HepG2 (cell line): ENCODE measurements at regions not wholly inside any gene's neighbourhood (a gene's known extent, or its start where the extent isn't known, plus 50 kb on each side); places are given as distances from the start of the nearest gene placed in this dataset.

Experiments
- ATAC-seq: fragments of 200-7000 bp; cut with Tn5 transposase; 3 replicates; pipeline ENCODE4 v1.9.1; 2020; ENCODE audit warnings: mild to moderate bottlenecking, moderate library complexity
- BruUV-seq: library from RNA; stranded (reverse); fragments of 400-500 nt; replicated peaks from 2 replicates; lab custom pipeline; 2021; lab: Mats Ljungman, UMichigan
- CTCF ChIA-PET: fragments of 300-600 bp; formaldehyde crosslinking; extraction: SDS; loops from one replicate; lab custom pipeline; 2021; ENCODE audit warnings: low total read pairs, inconsistent platforms, low intra/inter-chr PET ratio; lab: Yijun Ruan, JAX
- POLR2A ChIA-PET: fragments of 350-600 bp; sonication (Branson Sonifier 250); formaldehyde crosslinking; loops from one replicate; lab custom pipeline; 2020; ENCODE audit warnings: antibody characterized with exemption, inconsistent platforms; lab: Yijun Ruan, JAX
- DNase-seq: peaks from one replicate; pipeline ENCODE4 v3.0.0-alpha.2; 2015; ENCODE audit warnings: low spot score
- FAIRE-seq: peaks from 3 replicates; lab custom pipeline; 2011; peaks lifted over from hg19 to GRCh38; lab: Jason Lieb, UNC
- H2AFZ ChIP-seq: one replicate; pipeline ENCODE4 v1.6.1; 2011; ENCODE audit warnings: low read length, inconsistent platforms
- H3K27ac ChIP-seq: fragments of 300-600 bp; 3 replicates; pipeline ENCODE4 v1.8.0; 2011; ENCODE audit warnings: mixed run types, mild to moderate bottlenecking, mixed read lengths, low read length, inconsistent platforms; ENCODE audit not compliant: insufficient read depth; ENCODE audit errors: extremely low read length
- H3K27me3 ChIP-seq, 2 experiments: fragments of 200-600 bp in 1 of 2; 2 replicates in 1 of 2; 3 replicates in 1 of 2; pipeline versions ENCODE4 v1.6.0 to v1.8.0; 2011; ENCODE audit warnings: low read length in 2 of 2, mild to moderate bottlenecking in 2 of 2, moderate library complexity in 2 of 2, inconsistent platforms in 1 of 2; ENCODE audit not compliant: insufficient read depth in 2 of 2, control insufficient read depth in 1 of 2
- H3K36me3 ChIP-seq, 2 experiments: fragments of 200-600 bp in 1 of 2; replicated peaks in 1 of 2; 2 replicates in 1 of 2; 3 replicates in 1 of 2; pipeline versions ENCODE4 v1.5.1 to v1.8.0; 2011; ENCODE audit warnings: low read length in 2 of 2, inconsistent platforms in 1 of 2; ENCODE audit not compliant: insufficient read depth in 2 of 2, control insufficient read depth in 1 of 2
- H3K4me1 ChIP-seq: 2 replicates; pipeline ENCODE4 v1.5.1; 2012; ENCODE audit warnings: low read length, inconsistent platforms; ENCODE audit not compliant: insufficient read depth
- H3K4me2 ChIP-seq: 2 replicates; pipeline ENCODE4 v1.6.0; 2011; ENCODE audit warnings: low read depth, low read length, inconsistent platforms
- H3K4me3 ChIP-seq, 3 experiments: fragments of 200-600 bp in 1 of 3; sonication (generic), shearing (Covaris generic) in 1 of 3; replicated peaks in 1 of 3; 2 replicates each; pipeline ENCODE4 v1.5.1; 2011 to 2016; ENCODE audit warnings: low read length in 3 of 3, inconsistent platforms in 2 of 3, low read depth in 2 of 3, mild to moderate bottlenecking in 2 of 3, control low read depth in 1 of 3, mixed read lengths in 1 of 3; ENCODE audit not compliant: insufficient read depth in 1 of 3
- H3K79me2 ChIP-seq: one replicate; pipeline ENCODE4 v1.6.1; 2011; ENCODE audit warnings: low read length, inconsistent platforms; ENCODE audit not compliant: insufficient read depth
- H3K9ac ChIP-seq: 2 replicates; pipeline ENCODE4 v1.6.0; 2011; ENCODE audit warnings: mild to moderate bottlenecking, low read depth, low read length, inconsistent platforms; ENCODE audit not compliant: insufficient read depth
- H3K9me3 ChIP-seq: 2 replicates; pipeline ENCODE4 v1.5.1; 2012; ENCODE audit warnings: mild to moderate bottlenecking, low read length
- H4K20me1 ChIP-seq: 2 replicates; pipeline ENCODE4 v1.6.0; 2011; ENCODE audit warnings: inconsistent platforms, mild to moderate bottlenecking, low read length, moderate library complexity; ENCODE audit not compliant: insufficient read depth
- HMGA1 ChIP-seq: sonication (generic); formaldehyde crosslinking; conservative IDR thresholded peaks from 2 replicates; pipeline ENCODE4 v1.4.0; 2020; ENCODE audit warnings: missing genetic modification reagents
- JUNB ChIP-seq: sonication (generic); formaldehyde crosslinking; IDR thresholded peaks from 2 replicates; pipeline ENCODE4 v1.8.0; 2022; ENCODE audit warnings: missing genetic modification reagents, mild to moderate bottlenecking, borderline replicate concordance
- KAT2B ChIP-seq: fragments of 150-350 bp; IDR thresholded peaks from 2 replicates; pipeline ENCODE4 v1.6.1; 2014; ENCODE audit warnings: low read depth, low read length, borderline replicate concordance
- MLLT10 ChIP-seq: sonication (generic); formaldehyde crosslinking; IDR thresholded peaks from 2 replicates; pipeline ENCODE4 v1.4.0; 2020; ENCODE audit warnings: missing genetic modification reagents
- RAD51 ChIP-seq: fragments of 450-650 bp; IDR thresholded peaks from 2 replicates; pipeline ENCODE4 v1.6.1; 2016; ENCODE audit warnings: borderline replicate concordance
- RNF2 ChIP-seq: fragments of 450-650 bp; conservative IDR thresholded peaks from 2 replicates; pipeline ENCODE4 v1.6.1; 2016; ENCODE audit warnings: low read depth
- SIN3B ChIP-seq: fragments of 150-350 bp; IDR thresholded peaks from 2 replicates; pipeline ENCODE4 v1.6.1; 2014; ENCODE audit warnings: low read length
- ZBTB20 ChIP-seq: sonication (generic); formaldehyde crosslinking; IDR thresholded peaks from 2 replicates; pipeline ENCODE4 v1.8.1; 2023; ENCODE audit warnings: missing genetic modification reagents, low read depth, mild to moderate bottlenecking, borderline replicate concordance
- ZEB1 ChIP-seq: IDR thresholded peaks from 2 replicates; pipeline ENCODE4 v1.6.1; 2012; ENCODE audit warnings: mild to moderate bottlenecking, low read depth, inconsistent platforms; ENCODE audit not compliant: insufficient replicate concordance
- ZNF235 ChIP-seq: sonication (generic); formaldehyde crosslinking; IDR thresholded peaks from 2 replicates; pipeline ENCODE4 v1.8.1; 2023; ENCODE audit warnings: mild to moderate bottlenecking, missing genetic modification reagents, borderline replicate concordance
- ZNF557 ChIP-seq: sonication (generic); formaldehyde crosslinking; IDR thresholded peaks from 2 replicates; pipeline ENCODE4 v1.4.0; 2020; ENCODE audit warnings: missing genetic modification reagents
- ZNF562 ChIP-seq: sonication (generic); formaldehyde crosslinking; IDR thresholded peaks from 2 replicates; pipeline ENCODE4 v1.8.0; 2022; ENCODE audit warnings: missing genetic modification reagents, borderline replicate concordance
- WGBS: methylation state at CpG from one replicate; pipeline ENCODE4 v1.1.6; 2017; ENCODE audit warnings: low lambda C conversion rate; 5-methylcytosine and 5-hydroxymethylcytosine counted together
- in situ Hi-C: cut with HindIII; loops from 2 replicates; pipeline ENCODE4 v1.10.0; 2017; ENCODE audit warnings: low pct_unique_long_range_greater_than_20kb; ENCODE audit not compliant: extremely low pct_ligation_motif_present
- intact Hi-C: fragments of 100-400 bp; cut with micrococcal nuclease; formaldehyde crosslinking; loops from one replicate; pipeline ENCODE4 v1.10.0; 2022; ENCODE audit not compliant: unreplicated experiment
- TF ChIP-seq, protein P1 (sequence below), 2 experiments: sonication (generic) in 1 of 2; formaldehyde crosslinking in 1 of 2; IDR thresholded peaks; 2 replicates each; pipeline versions ENCODE4 v1.5.1 to v1.6.1; 2011 to 2020; ENCODE audit warnings: borderline replicate concordance in 1 of 2, low read depth in 1 of 2, low read length in 1 of 2, mild to moderate bottlenecking in 1 of 2, missing genetic modification reagents in 1 of 2, moderate library complexity in 1 of 2
- TF ChIP-seq, protein P2 (sequence below): sonication (generic); formaldehyde crosslinking; IDR thresholded peaks from 2 replicates; pipeline ENCODE4 v1.4.0; 2020; ENCODE audit warnings: mild to moderate bottlenecking, missing genetic modification reagents

GRCh38 chr9:129377181-129377580 lies 199.1 kb upstream of the IER5L start:
- no peaks in the 10 kb centered on the region for H4K20me1 ChIP-seq
- intact Hi-C loops: no loop called here
- in situ Hi-C loops: no loop called here
- DNase-seq (no peak), ATAC-seq (no peak)
- no peaks in the 10 kb centered on the region for H3K9me3 ChIP-seq
- CTCF ChIA-PET: no interaction called here
- H3K27me3 ChIP-seq: peaks cover 4 to 12% of the 10 kb centered on the region in 2 experiments; a peak in 3 of 5 replicates
- H3K4me2 ChIP-seq: no peak overlapping the region
- no peak overlapping the region for H3K4me3 ChIP-seq
- no peaks in the 10 kb centered on the region for H3K79me2 ChIP-seq
- H3K4me1 ChIP-seq: no peaks in the 10 kb centered on the region
- no peak overlapping the region for H3K27ac ChIP-seq
- H2AFZ ChIP-seq: no peak overlapping the region
- 16% methylated on average over 3 of the region's 5 CpGs for WGBS
- BruUV-seq: no TSS peak
- POLR2A ChIA-PET: no interaction called here
- H3K9ac ChIP-seq: no peak overlapping the region
- no peaks in the 10 kb centered on the region for H3K36me3 ChIP-seq
- TF ChIP-seq ZNF557 (CRISPR knock-in tag): no peak
- no peak for TF ChIP-seq KAT2B
- no peak for TF ChIP-seq ZBTB20 (CRISPR knock-in tag)
- TF ChIP-seq RAD51: no peak
- TF ChIP-seq RNF2: no peak
- TF ChIP-seq, protein P1, sequence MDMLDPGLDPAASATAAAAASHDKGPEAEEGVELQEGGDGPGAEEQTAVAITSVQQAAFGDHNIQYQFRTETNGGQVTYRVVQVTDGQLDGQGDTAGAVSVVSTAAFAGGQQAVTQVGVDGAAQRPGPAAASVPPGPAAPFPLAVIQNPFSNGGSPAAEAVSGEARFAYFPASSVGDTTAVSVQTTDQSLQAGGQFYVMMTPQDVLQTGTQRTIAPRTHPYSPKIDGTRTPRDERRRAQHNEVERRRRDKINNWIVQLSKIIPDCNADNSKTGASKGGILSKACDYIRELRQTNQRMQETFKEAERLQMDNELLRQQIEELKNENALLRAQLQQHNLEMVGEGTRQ (IDR thresholded peaks at IDR 0.05; ENCODE audit: low read depth, low read length): no peak
- TF ChIP-seq, protein P1 (CRISPR knock-in tag; IDR thresholded peaks at IDR 0.05; ENCODE audit: borderline replicate concordance): no peak
- TF ChIP-seq HMGA1 (CRISPR knock-in tag): no peak
- no peak for TF ChIP-seq ZNF235 (CRISPR knock-in tag)
- no peak for TF ChIP-seq ZEB1
- TF ChIP-seq ZNF562: no peak
- no peak for TF ChIP-seq MLLT10 (CRISPR knock-in tag)
- TF ChIP-seq JUNB (CRISPR knock-in tag): no peak
- TF ChIP-seq, protein P2, sequence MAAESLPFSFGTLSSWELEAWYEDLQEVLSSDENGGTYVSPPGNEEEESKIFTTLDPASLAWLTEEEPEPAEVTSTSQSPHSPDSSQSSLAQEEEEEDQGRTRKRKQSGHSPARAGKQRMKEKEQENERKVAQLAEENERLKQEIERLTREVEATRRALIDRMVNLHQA (CRISPR knock-in tag): no peak
- no peak for TF ChIP-seq SIN3B
- TF ChIP-seq, all 625 proteins: peak for 0
- no peak for FAIRE-seq
